ENCODE measurements at regions not wholly inside any gene's neighbourhood (a gene's known extent, or its start where the extent isn't known, plus 50 kb on each side); places are given as distances from the start of the nearest gene placed in this dataset.

GRCh38 chr6:211871-212497, 80.3 kb upstream of the DUSP22 start:
- TF ChIP-seq CTCF (IDR thresholded peaks at IDR 0.05) (no peak), EZH2 (IDR thresholded peaks at IDR 0.05; ENCODE audit: borderline replicate concordance, insufficient read depth, low read depth, low read length, poor library complexity, severe bottlenecking) (no peak)

All from B cell (primary cell).